ENCODE measurements at regions not wholly inside any gene's neighbourhood (a gene's known extent, or its start where the extent isn't known, plus 50 kb on each side); places are given as distances from the start of the nearest gene placed in this dataset.

DNA sequence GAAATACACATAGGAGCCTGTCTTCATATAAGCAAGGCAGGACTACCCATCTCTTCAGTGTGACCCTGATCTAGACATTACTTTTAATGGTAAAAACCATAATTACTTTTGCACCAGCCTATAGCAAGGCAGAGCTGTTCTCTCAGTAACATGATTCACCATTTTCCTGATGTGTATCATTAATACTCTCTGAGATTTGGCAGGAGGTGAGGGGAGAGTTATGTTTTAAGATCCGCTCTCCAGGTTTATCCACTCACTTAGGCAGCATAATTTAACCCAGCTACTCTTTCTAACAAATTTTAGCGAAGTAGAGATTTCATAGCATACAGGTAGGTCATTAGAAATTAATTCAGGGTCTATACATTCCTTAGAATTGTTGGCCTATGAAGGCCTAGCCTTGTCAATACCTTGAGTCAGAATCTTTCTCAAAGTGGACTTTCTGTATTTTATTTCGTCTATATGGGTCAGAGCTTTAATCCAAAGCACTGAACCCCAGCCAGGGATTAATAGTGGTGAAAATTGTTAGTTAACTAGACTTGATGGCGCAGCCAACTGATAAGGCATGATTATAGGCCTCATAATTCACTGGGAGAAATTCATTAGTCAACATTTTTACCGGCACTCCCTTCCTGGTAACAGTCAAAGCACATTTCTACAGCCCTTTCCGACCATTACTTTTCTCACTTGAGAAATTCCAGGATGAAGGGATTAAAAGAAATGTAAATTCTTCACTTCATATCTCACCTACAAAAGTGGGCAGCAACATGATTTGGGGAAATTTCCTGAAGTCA lies 955.1 kb downstream of the DIAPH3 start:
- Histone ChIP-seq H3K27ac (ENCODE audit: low read length) (no peak overlapping the region), H3K27me3 (replicated peaks; ENCODE audit: insufficient read depth, low read length) (no peaks in the 10 kb centered on the region), H3K4me1 (ENCODE audit: low read length) (no peaks in the 10 kb centered on the region), H3K9ac (ENCODE audit: low read length) (no peak overlapping the region), H3K4me2 (ENCODE audit: low read depth, low read length) (no peak overlapping the region), H4K20me1 (ENCODE audit: insufficient read depth, low read length) (no peaks in the 10 kb centered on the region), H2AFZ (ENCODE audit: low read length) (no peak overlapping the region), H3K79me2 (ENCODE audit: low read length) (no peaks in the 10 kb centered on the region), H3K9me2 (replicated peaks; ENCODE audit: insufficient read depth, low read length) (no peaks in the 10 kb centered on the region), H3K9me3 (replicated peaks; ENCODE audit: insufficient read depth, low read length) (no peaks in the 10 kb centered on the region), H3K4me3 (ENCODE audit: low read length) (no peak overlapping the region), H3K36me3 (replicated peaks; ENCODE audit: insufficient read depth, low read length) (no peaks in the 10 kb centered on the region), H3F3A (ENCODE audit: insufficient read depth, low read length) (no peaks in the 10 kb centered on the region)
- no peak for DNase-seq
- TF ChIP-seq EZH2phosphoT487 (IDR thresholded peaks at IDR 0.05; ENCODE audit: low read length) (no peak), EZH2 (optimal IDR thresholded peaks at IDR 0.05; ENCODE audit: low read depth, low read length) (no peak)
- TF ChIP-seq, protein P1, sequence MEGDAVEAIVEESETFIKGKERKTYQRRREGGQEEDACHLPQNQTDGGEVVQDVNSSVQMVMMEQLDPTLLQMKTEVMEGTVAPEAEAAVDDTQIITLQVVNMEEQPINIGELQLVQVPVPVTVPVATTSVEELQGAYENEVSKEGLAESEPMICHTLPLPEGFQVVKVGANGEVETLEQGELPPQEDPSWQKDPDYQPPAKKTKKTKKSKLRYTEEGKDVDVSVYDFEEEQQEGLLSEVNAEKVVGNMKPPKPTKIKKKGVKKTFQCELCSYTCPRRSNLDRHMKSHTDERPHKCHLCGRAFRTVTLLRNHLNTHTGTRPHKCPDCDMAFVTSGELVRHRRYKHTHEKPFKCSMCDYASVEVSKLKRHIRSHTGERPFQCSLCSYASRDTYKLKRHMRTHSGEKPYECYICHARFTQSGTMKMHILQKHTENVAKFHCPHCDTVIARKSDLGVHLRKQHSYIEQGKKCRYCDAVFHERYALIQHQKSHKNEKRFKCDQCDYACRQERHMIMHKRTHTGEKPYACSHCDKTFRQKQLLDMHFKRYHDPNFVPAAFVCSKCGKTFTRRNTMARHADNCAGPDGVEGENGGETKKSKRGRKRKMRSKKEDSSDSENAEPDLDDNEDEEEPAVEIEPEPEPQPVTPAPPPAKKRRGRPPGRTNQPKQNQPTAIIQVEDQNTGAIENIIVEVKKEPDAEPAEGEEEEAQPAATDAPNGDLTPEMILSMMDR (IDR thresholded peaks at IDR 0.05; ENCODE audit: low read length) = no peak

DNA sequence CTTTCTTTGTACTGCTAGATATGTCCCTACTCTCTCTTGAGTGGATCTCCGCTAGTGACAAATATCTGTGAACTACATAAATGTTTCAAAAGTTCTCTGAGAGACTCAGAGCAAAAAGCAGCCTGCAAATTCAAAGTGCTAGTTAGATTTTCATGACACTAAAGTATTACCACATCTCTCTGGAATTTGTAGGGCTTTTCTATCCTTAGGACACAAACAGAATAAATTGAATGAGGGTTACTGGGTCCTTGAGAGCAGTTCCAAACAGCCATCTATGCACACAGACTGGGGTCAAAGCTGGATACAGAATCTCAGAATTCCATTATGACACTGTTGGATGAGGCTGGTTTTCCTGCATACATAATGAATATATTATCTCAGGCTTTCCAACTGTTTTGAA lies 953.2 kb downstream of the DIAPH3 start:
- H3K36me3 ChIP-seq (replicated peaks; ENCODE audit: insufficient read depth, low read length) = no peaks in the 10 kb centered on the region
- H3K4me3 ChIP-seq (ENCODE audit: low read length) = no peak overlapping the region

DNA sequence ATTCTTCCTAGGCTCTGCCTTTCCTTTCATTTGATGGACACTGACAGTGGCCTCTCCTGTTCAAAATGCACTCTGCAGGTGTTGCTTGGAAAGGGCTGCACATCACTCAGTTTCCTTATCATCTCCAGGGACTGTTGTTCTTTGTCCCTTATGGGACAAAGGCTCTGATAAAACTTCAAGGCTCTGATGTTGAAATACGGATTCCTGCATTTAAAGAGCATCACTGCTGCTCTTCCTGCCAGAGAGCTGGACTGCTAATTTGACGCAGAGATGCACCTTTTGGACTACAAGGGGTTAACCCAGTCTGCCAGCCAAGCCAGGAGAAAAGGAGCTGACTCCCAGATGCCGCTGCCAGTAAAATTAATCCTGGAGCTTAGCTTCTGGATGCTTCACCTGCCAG lies 952.1 kb downstream of the DIAPH3 start:
- Histone ChIP-seq H3K9ac (ENCODE audit: low read length) (no peak overlapping the region), H3K9me3 (replicated peaks; ENCODE audit: insufficient read depth, low read length) (no peaks in the 10 kb centered on the region), H4K20me1 (ENCODE audit: insufficient read depth, low read length) (no peaks in the 10 kb centered on the region), H3K27me3 (replicated peaks; ENCODE audit: insufficient read depth, low read length) (no peaks in the 10 kb centered on the region), H2AFZ (ENCODE audit: low read length) (no peak overlapping the region), H3K9me2 (replicated peaks; ENCODE audit: insufficient read depth, low read length) (no peaks in the 10 kb centered on the region), H3K4me1 (ENCODE audit: low read length) (no peaks in the 10 kb centered on the region), H3K4me3 (ENCODE audit: low read length) (no peak overlapping the region), H3K79me2 (ENCODE audit: low read length) (no peaks in the 10 kb centered on the region), H3K36me3 (replicated peaks; ENCODE audit: insufficient read depth, low read length) (no peaks in the 10 kb centered on the region), H3K4me2 (ENCODE audit: low read depth, low read length) (no peak overlapping the region), H3F3A (ENCODE audit: insufficient read depth, low read length) (no peaks in the 10 kb centered on the region), H3K27ac (ENCODE audit: low read length) (no peak overlapping the region)
- TF ChIP-seq, protein P1 (IDR thresholded peaks at IDR 0.05; ENCODE audit: low read length) = no peak
- TF ChIP-seq EZH2 (optimal IDR thresholded peaks at IDR 0.05; ENCODE audit: low read depth, low read length) (no peak), EZH2phosphoT487 (IDR thresholded peaks at IDR 0.05; ENCODE audit: low read length) (no peak)
- no peak for DNase-seq

More for the DNA sequence above, 953.2 kb downstream of the DIAPH3 start:
- DNase-seq = no peak
- no peaks in the 10 kb centered on the region for H3K79me2 ChIP-seq (ENCODE audit: low read length)
- H3K27ac ChIP-seq (ENCODE audit: low read length) = no peak overlapping the region
- TF ChIP-seq EZH2phosphoT487 (IDR thresholded peaks at IDR 0.05; ENCODE audit: low read length) (no peak), EZH2 (optimal IDR thresholded peaks at IDR 0.05; ENCODE audit: low read depth, low read length) (no peak)
- TF ChIP-seq, protein P1 (IDR thresholded peaks at IDR 0.05; ENCODE audit: low read length) = no peak
- no peak overlapping the region for H2AFZ ChIP-seq (ENCODE audit: low read length)
- H3K27me3 ChIP-seq (replicated peaks; ENCODE audit: insufficient read depth, low read length) = no peaks in the 10 kb centered on the region
- H3K9me2 ChIP-seq (replicated peaks; ENCODE audit: insufficient read depth, low read length) = no peaks in the 10 kb centered on the region
- H3F3A ChIP-seq (ENCODE audit: insufficient read depth, low read length) = no peaks in the 10 kb centered on the region
- H3K9ac ChIP-seq (ENCODE audit: low read length) = no peak overlapping the region
- no peaks in the 10 kb centered on the region for H3K4me1 ChIP-seq (ENCODE audit: low read length)
- H3K9me3 ChIP-seq (replicated peaks; ENCODE audit: insufficient read depth, low read length) = no peaks in the 10 kb centered on the region
- H3K4me2 ChIP-seq (ENCODE audit: low read depth, low read length) = no peak overlapping the region
- no peaks in the 10 kb centered on the region for H4K20me1 ChIP-seq (ENCODE audit: insufficient read depth, low read length)
